SK-N-SH (cell line): ENCODE measurements at regions not wholly inside any gene's neighbourhood (a gene's known extent, or its start where the extent isn't known, plus 50 kb on each side); places are given as distances from the start of the nearest gene placed in this dataset.

ENCODE experiments used
- CTCF ChIA-PET: fragments of 300-600, 350-600 bp; formaldehyde crosslinking; extraction: SDS; loops from one replicate; lab custom pipeline; 2021; lab: Yijun Ruan, JAX
- POLR2A ChIA-PET: fragments of 350-600 bp; sonication (Branson Sonifier 250); formaldehyde crosslinking; extraction: SDS; loops from one replicate; lab custom pipeline; 2020; ENCODE audit warnings: antibody characterized with exemption, inconsistent platforms; lab: Yijun Ruan, JAX
- DNase-seq: peaks from one replicate; pipeline ENCODE4 v3.0.0; 2012
- H2AFZ ChIP-seq: fragments of 200-600 bp; sonication (generic); 2 replicates; pipeline ENCODE4 v1.8.1; 2016; ENCODE audit warnings: antibody characterized with exemption, mild to moderate bottlenecking, low read depth
- H3F3A ChIP-seq: fragments of 200-600 bp; sonication (generic); replicated peaks from 2 replicates; pipeline ENCODE3; 2016; ENCODE audit warnings: antibody characterized with exemption, mild to moderate bottlenecking; ENCODE audit not compliant: insufficient read depth
- H3K27ac ChIP-seq, 2 experiments: fragments of 200-500 bp in 1 of 2; fragments of 200-600 bp in 1 of 2; sonication (Bioruptor generic) in 1 of 2; sonication (generic), shearing (Covaris generic) in 1 of 2; 2 replicates each; pipeline versions ENCODE4 v1.5.1 to v1.6.1; 2014 to 2016; ENCODE audit warnings: low read depth in 2 of 2, inconsistent platforms in 1 of 2, low read length in 1 of 2, mild to moderate bottlenecking in 1 of 2, mixed read lengths in 1 of 2
- H3K27me3 ChIP-seq: fragments of 200-600 bp; sonication (generic), shearing (Covaris generic); 2 replicates; pipeline ENCODE4 v1.6.1; 2016; ENCODE audit warnings: mixed run types; ENCODE audit not compliant: insufficient read depth
- H3K36me3 ChIP-seq, 2 experiments: fragments of 200-500 bp in 1 of 2; fragments of 200-600 bp in 1 of 2; sonication (Bioruptor generic) in 1 of 2; sonication (generic) in 1 of 2; replicated peaks in 1 of 2; 2 replicates each; pipeline versions ENCODE3 to v1.5.1; 2014 to 2016; ENCODE audit warnings: low read length in 1 of 2, mild to moderate bottlenecking in 1 of 2; ENCODE audit not compliant: insufficient read depth in 2 of 2, control insufficient read depth in 1 of 2
- H3K4me1 ChIP-seq, 2 experiments: fragments of 200-500 bp in 1 of 2; fragments of 200-600 bp in 1 of 2; sonication (Bioruptor generic) in 1 of 2; sonication (generic), shearing (Covaris generic) in 1 of 2; 2 replicates each; pipeline versions ENCODE4 v1.5.1 to v1.6.1; 2014 to 2016; ENCODE audit warnings: low read depth in 1 of 2, low read length in 1 of 2, mixed run types in 1 of 2; ENCODE audit not compliant: insufficient read depth in 2 of 2, control insufficient read depth in 1 of 2
- H3K4me2 ChIP-seq: fragments of 200-600 bp; sonication (generic), shearing (Covaris generic); 2 replicates; pipeline ENCODE4 v1.6.1; 2017; ENCODE audit warnings: mixed run types
- H3K4me3 ChIP-seq, 2 experiments: fragments of 200-500 bp in 1 of 2; fragments of 200-600 bp in 1 of 2; sonication (Bioruptor generic) in 1 of 2; sonication (generic), shearing (Covaris generic) in 1 of 2; 2 replicates each; pipeline versions ENCODE4 v1.5.1 to v1.8.1; 2014 to 2016; ENCODE audit warnings: low read depth in 2 of 2, inconsistent platforms in 1 of 2, low read length in 1 of 2, mild to moderate bottlenecking in 1 of 2, mixed read lengths in 1 of 2, moderate library complexity in 1 of 2
- H3K79me2 ChIP-seq: fragments of 200-600 bp; sonication (generic); 2 replicates; pipeline ENCODE4 v1.8.1; 2017; ENCODE audit warnings: mild to moderate bottlenecking; ENCODE audit not compliant: insufficient read depth
- H3K9ac ChIP-seq: fragments of 200-600 bp; sonication (generic); 2 replicates; pipeline ENCODE4 v1.6.1; 2017; ENCODE audit warnings: mixed run types
- H3K9me2 ChIP-seq: fragments of 200-600 bp; sonication (generic); 2 replicates; pipeline ENCODE4 v1.6.1; 2017; ENCODE audit warnings: mixed run types
- H3K9me3 ChIP-seq: fragments of 200-600 bp; sonication (generic); 2 replicates; pipeline ENCODE4 v1.6.1; 2017; ENCODE audit warnings: mixed run types, mild to moderate bottlenecking, moderate library complexity
- H4K20me1 ChIP-seq: fragments of 200-600 bp; sonication (generic); 2 replicates; pipeline ENCODE4 v1.6.1; 2017; ENCODE audit warnings: mild to moderate bottlenecking, mixed run types; ENCODE audit not compliant: insufficient read depth
- EP300 ChIP-seq, 2 experiments: IDR thresholded peaks; 2 replicates each; pipeline versions ENCODE4 v1.4.0 to v1.6.1; 2012; ENCODE audit warnings: borderline replicate concordance in 1 of 2, low read depth in 1 of 2, low read length in 1 of 2
- NFIC ChIP-seq: IDR thresholded peaks from 2 replicates; pipeline ENCODE4 v1.4.0; 2012; ENCODE audit warnings: borderline replicate concordance
- NRF1 ChIP-seq: IDR thresholded peaks from 2 replicates; pipeline ENCODE4 v1.6.1; 2012; ENCODE audit warnings: low read depth, mild to moderate bottlenecking, low read length
- RAD21 ChIP-seq: IDR thresholded peaks from 2 replicates; pipeline ENCODE4 v1.6.1; 2012; ENCODE audit warnings: mild to moderate bottlenecking, low read length
- RFX5 ChIP-seq: IDR thresholded peaks from 2 replicates; pipeline ENCODE4 v1.6.1; 2012; ENCODE audit warnings: mild to moderate bottlenecking, improper control_type of control experiment, low read length
- RXRA ChIP-seq: IDR thresholded peaks from 2 replicates; pipeline ENCODE4 v1.4.0; 2012; ENCODE audit warnings: low read depth, mild to moderate bottlenecking, borderline replicate concordance
- SMC3 ChIP-seq: IDR thresholded peaks from 2 replicates; pipeline ENCODE4 v1.6.1; 2012; ENCODE audit warnings: low read depth, low read length, improper control_type of control experiment
- TAF1 ChIP-seq: IDR thresholded peaks from 2 replicates; pipeline ENCODE4 v1.6.1; 2012; ENCODE audit warnings: low read depth, mild to moderate bottlenecking, low read length, moderate library complexity, borderline replicate concordance
- TCF12 ChIP-seq: IDR thresholded peaks from 2 replicates; pipeline ENCODE4 v1.4.0; 2012
- TF ChIP-seq, protein P1 (sequence below): fragments of 150-350 bp; IDR thresholded peaks from 2 replicates; pipeline ENCODE4 v1.6.1; 2016; ENCODE audit warnings: mild to moderate bottlenecking, low read depth, low read length
- TF ChIP-seq, protein P2 (sequence below): IDR thresholded peaks from 2 replicates; pipeline ENCODE4 v1.6.1; 2012; ENCODE audit warnings: mild to moderate bottlenecking, low read depth, low read length, moderate library complexity
- TF ChIP-seq, protein P3 (sequence below): IDR thresholded peaks from 2 replicates; pipeline ENCODE4; 2012
- TF ChIP-seq, protein P4 (sequence below): fragments of 200-600 bp; sonication (generic); IDR thresholded peaks from 2 replicates; pipeline ENCODE4 v1.6.1; 2017; ENCODE audit warnings: antibody characterized with exemption, mild to moderate bottlenecking, moderate library complexity
- TF ChIP-seq, protein P5 (sequence below): IDR thresholded peaks from 2 replicates; pipeline ENCODE4 v1.4.0; 2012; ENCODE audit warnings: low read depth, borderline replicate concordance

DNA sequence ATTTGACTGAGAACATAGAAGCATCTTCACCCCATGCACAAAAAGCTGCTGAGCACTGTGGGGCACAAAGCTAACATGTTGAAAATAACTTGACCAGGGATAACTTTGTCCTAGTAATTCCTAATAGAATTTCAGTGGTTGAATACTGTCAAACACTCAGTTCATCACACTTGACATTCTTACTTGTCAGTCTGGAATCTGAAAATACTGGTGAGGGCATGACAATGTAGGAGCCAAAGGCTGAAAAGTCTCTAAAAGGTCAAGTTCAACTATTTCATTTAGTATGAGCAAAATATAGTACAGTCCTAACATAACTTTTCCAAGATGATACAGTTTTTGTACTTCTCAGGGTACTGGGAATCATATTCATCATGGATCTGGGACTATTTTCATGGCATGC is 504.4 kb upstream of the LMO3 start:
- Histone ChIP-seq H3K27ac (no peak overlapping the region), H3K4me3 (no peak overlapping the region), H3K9me2 (no peaks in the 10 kb centered on the region), H3K79me2 (no peaks in the 10 kb centered on the region), H3F3A (no peaks in the 10 kb centered on the region), H4K20me1 (no peaks in the 10 kb centered on the region), H3K36me3 (no peaks in the 10 kb centered on the region), H3K4me2 (no peak overlapping the region), H3K9me3 (no peaks in the 10 kb centered on the region), H3K9ac (no peak overlapping the region), H2AFZ (no peak overlapping the region), H3K27me3 (no peaks in the 10 kb centered on the region), H3K4me1 (no peaks in the 10 kb centered on the region)
- DNase-seq, result no peak
- TF ChIP-seq, protein P1, sequence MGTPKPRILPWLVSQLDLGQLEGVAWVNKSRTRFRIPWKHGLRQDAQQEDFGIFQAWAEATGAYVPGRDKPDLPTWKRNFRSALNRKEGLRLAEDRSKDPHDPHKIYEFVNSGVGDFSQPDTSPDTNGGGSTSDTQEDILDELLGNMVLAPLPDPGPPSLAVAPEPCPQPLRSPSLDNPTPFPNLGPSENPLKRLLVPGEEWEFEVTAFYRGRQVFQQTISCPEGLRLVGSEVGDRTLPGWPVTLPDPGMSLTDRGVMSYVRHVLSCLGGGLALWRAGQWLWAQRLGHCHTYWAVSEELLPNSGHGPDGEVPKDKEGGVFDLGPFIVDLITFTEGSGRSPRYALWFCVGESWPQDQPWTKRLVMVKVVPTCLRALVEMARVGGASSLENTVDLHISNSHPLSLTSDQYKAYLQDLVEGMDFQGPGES, result no peak
- TF ChIP-seq, protein P2, sequence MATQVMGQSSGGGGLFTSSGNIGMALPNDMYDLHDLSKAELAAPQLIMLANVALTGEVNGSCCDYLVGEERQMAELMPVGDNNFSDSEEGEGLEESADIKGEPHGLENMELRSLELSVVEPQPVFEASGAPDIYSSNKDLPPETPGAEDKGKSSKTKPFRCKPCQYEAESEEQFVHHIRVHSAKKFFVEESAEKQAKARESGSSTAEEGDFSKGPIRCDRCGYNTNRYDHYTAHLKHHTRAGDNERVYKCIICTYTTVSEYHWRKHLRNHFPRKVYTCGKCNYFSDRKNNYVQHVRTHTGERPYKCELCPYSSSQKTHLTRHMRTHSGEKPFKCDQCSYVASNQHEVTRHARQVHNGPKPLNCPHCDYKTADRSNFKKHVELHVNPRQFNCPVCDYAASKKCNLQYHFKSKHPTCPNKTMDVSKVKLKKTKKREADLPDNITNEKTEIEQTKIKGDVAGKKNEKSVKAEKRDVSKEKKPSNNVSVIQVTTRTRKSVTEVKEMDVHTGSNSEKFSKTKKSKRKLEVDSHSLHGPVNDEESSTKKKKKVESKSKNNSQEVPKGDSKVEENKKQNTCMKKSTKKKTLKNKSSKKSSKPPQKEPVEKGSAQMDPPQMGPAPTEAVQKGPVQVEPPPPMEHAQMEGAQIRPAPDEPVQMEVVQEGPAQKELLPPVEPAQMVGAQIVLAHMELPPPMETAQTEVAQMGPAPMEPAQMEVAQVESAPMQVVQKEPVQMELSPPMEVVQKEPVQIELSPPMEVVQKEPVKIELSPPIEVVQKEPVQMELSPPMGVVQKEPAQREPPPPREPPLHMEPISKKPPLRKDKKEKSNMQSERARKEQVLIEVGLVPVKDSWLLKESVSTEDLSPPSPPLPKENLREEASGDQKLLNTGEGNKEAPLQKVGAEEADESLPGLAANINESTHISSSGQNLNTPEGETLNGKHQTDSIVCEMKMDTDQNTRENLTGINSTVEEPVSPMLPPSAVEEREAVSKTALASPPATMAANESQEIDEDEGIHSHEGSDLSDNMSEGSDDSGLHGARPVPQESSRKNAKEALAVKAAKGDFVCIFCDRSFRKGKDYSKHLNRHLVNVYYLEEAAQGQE, result no peak
- TF ChIP-seq SMC3 (no peak), TCF12 (no peak), EP300 (IDR thresholded peaks at IDR 0.05; ENCODE audit: borderline replicate concordance in 1 of 2, low read depth in 1 of 2, low read length in 1 of 2) (no peak), NRF1 (no peak), TAF1 (no peak), RXRA (no peak), RAD21 (no peak), RFX5 (no peak), NFIC (no peak)
- TF ChIP-seq, protein P3, sequence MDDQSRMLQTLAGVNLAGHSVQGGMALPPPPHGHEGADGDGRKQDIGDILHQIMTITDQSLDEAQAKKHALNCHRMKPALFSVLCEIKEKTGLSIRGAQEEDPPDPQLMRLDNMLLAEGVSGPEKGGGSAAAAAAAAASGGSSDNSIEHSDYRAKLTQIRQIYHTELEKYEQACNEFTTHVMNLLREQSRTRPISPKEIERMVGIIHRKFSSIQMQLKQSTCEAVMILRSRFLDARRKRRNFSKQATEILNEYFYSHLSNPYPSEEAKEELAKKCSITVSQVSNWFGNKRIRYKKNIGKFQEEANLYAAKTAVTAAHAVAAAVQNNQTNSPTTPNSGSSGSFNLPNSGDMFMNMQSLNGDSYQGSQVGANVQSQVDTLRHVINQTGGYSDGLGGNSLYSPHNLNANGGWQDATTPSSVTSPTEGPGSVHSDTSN, result no peak
- TF ChIP-seq, protein P4, sequence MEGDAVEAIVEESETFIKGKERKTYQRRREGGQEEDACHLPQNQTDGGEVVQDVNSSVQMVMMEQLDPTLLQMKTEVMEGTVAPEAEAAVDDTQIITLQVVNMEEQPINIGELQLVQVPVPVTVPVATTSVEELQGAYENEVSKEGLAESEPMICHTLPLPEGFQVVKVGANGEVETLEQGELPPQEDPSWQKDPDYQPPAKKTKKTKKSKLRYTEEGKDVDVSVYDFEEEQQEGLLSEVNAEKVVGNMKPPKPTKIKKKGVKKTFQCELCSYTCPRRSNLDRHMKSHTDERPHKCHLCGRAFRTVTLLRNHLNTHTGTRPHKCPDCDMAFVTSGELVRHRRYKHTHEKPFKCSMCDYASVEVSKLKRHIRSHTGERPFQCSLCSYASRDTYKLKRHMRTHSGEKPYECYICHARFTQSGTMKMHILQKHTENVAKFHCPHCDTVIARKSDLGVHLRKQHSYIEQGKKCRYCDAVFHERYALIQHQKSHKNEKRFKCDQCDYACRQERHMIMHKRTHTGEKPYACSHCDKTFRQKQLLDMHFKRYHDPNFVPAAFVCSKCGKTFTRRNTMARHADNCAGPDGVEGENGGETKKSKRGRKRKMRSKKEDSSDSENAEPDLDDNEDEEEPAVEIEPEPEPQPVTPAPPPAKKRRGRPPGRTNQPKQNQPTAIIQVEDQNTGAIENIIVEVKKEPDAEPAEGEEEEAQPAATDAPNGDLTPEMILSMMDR, result no peak
- TF ChIP-seq, protein P5, sequence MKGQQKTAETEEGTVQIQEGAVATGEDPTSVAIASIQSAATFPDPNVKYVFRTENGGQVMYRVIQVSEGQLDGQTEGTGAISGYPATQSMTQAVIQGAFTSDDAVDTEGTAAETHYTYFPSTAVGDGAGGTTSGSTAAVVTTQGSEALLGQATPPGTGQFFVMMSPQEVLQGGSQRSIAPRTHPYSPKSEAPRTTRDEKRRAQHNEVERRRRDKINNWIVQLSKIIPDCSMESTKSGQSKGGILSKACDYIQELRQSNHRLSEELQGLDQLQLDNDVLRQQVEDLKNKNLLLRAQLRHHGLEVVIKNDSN, result no peak
- ChIA-PET POLR2A (no interaction called here), CTCF (no interaction called here)
